NOMO-1 treated with DMSO at 0.1 percent for 48 hours (cell line): ENCODE measurements at regions not wholly inside any gene's neighbourhood (a gene's known extent, or its start where the extent isn't known, plus 50 kb on each side); places are given as distances from the start of the nearest gene placed in this dataset.
"Not testable (repeated sequence)": the region's sequence is repeated elsewhere in the genome, so short reads cannot be mapped to it uniquely, and the experiment has no call there.

Experiments used
- DNase-seq: peaks from one replicate; lab custom pipeline; 2025; ENCODE audit not compliant: unreplicated experiment; lab: John Stamatoyannopoulos, UW

DNA sequence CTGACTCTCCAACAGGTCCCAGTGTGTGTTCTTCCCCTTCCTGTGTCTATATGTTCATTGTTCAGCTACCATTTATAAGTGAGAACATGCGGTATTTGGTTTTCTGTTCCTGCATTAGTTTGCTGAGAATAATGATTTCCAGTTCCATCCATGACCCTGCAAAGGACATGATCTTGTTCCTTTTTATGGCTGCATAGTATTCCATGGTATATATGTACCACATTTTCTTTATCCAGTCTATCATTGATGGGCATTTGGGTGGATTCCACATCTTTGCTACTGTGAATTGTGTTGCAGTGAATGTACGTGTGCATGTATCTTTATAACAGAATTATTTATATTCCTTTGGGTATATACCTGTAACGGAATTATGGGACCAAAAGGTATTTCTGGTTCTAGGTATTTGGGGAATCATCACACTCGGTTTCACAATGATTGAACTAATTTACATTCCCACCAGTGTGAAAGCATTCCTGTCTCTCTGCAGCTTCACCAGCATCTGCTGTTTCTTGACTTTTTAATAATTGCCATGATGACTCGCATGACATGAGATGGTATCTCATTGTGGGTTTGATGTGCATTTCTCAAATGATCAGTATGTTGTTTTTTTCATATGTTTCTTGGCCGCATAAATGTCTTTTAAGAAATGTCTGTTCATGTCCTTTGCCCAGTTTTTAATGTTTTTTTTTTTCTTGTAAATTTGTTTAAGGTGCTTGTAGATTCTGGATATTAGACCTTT is 60.2 kb downstream of the LSMEM1 start:
- DNase-seq, result no peak

DNA sequence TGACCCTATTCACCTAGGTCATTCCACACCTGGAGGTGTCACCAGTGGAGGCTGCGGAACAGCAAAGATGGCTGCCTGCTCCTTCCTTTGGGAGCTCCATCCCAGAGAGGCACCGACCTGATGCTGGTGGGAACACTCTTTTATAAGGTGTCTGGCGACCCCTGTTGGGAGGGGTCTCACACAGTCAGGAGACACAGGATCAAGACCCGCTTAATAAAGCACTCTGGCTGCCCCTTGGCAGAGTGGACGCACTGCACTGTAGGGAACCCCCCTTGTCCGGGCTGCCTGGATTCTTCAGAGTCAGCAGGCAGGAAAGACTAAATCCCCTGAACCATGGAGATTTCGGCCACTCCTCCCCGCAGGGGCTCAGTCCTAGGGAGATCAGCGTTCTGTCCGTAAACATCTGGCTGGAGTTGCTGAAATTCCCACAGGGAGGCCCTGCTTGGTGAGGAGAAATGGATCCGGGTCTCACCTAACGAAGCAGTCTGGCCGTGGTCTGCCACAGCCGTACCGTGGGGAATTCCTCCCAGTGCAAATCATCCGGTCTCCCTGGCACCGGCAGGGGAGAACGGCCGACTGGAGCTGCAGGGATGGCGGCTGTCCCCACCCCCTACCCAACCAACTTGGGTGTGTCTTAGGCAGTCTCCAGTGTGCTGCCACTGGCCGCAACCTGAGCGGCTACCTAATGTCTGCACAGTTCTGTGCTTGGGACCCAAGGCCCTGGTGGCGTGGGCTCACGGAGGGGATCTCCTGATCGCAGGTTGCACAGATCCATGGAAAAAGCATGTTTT is 66.1 kb downstream of the LSMEM1 start:
- DNase-seq, result no peak

DNA sequence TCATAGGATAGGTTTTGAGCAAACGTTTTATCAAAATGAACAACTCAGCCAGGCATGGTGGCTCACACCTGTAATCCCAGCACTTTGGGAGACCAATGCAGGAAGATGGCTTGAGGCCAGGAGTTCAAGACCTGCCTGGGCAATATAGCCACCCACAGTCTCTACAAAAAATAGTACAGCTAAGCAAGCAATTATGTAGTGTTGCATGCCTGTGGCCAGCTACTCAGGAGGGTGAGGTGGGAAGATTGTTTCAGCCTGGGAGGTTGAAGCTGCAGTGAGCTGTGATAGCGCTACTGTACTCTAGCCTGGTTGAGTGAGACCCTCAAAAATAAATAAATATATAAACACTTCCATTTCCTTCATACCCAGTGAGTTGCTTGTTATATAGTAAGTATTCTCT is 67.1 kb downstream of the LSMEM1 start:
- DNase-seq, result no peak

DNA sequence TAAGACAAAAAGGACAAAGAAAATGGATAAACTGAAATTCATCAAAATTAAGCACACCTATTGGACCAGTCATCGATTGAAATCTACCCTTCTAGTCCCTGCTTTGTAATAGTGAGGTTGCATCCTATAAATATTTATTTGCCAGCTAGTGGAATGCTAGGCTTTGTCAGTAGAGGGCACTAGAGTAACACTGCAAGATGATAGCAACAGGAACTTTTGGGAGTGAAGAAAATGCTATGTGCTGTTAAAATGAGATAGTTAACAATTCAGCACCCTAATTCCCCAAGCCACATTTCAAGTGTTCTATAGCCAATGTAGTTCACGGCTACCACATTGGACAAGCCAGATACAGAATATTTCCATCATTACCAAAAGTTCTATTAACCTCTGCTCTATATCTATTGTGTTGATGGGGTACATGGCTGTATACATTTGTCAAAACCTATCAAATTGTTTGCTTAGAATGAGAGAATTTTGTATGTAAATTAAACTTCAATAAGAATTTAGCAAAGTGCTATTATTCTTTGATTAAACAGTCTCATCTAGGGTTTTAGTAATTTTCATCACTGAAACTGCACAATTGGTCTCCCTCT is 69.8 kb downstream of the LSMEM1 start:
- DNase-seq, result peak; percentile 36

DNA sequence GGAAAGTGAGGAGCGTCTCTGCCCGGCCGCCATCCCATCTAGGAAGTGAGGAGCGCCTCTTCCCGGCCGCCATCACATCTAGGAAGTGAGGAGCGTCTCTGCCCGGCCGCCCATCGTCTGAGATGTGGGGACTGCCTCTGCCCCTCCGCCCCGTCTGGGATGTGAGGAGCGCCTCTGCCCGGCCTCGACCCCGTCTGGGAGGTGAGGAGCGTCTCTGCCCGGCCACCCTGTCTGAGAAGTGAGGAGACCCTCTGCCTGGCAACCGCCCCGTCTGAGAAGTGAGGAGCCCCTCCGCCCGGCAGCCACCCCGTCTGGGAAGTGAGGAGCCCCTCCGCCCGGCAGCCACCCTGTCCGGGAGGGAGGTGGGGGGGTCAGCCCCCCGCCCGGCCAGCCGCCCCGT is 70.7 kb downstream of the LSMEM1 start:
- DNase-seq, result not testable (repeated sequence)

DNA sequence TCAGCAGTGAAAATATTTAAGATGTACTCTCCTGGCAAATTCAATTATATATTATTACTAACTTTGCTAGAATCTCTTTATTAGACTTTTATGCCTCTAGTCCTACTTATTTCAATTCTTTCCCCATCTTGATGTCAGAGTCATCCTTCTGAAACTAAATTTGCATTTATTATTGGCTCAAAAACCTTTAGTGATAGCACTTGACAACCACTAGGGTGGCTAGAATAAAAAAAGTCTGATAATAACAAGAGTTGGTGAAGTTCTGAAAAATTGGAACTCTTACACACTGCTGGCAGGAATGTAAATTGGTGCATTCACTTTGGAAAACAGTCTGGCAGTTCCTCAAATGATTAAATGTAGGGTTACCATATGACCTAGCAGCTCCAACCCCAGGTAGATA is 73.8 kb downstream of the LSMEM1 start:
- DNase-seq, result no peak

DNA sequence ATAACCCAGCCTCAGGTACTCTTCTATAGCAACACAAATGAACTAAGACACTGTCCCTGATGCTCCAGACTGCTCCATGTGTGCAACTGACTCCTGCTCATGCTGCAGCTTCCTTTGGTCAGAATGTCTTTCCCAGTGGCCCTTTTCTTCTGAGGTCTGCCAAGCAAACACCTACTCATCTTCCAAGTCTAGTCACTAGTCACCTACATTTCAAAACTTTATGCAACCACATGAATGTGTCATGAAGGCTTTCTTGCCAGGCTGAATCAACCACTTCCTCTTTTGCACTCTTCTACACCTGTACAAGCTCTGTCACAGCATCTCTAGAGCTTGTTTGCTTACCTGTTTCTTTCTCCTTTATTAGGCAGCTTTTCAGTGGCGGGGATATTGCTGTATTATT is 75.8 kb downstream of the LSMEM1 start:
- DNase-seq, result peak; percentile 4

DNA sequence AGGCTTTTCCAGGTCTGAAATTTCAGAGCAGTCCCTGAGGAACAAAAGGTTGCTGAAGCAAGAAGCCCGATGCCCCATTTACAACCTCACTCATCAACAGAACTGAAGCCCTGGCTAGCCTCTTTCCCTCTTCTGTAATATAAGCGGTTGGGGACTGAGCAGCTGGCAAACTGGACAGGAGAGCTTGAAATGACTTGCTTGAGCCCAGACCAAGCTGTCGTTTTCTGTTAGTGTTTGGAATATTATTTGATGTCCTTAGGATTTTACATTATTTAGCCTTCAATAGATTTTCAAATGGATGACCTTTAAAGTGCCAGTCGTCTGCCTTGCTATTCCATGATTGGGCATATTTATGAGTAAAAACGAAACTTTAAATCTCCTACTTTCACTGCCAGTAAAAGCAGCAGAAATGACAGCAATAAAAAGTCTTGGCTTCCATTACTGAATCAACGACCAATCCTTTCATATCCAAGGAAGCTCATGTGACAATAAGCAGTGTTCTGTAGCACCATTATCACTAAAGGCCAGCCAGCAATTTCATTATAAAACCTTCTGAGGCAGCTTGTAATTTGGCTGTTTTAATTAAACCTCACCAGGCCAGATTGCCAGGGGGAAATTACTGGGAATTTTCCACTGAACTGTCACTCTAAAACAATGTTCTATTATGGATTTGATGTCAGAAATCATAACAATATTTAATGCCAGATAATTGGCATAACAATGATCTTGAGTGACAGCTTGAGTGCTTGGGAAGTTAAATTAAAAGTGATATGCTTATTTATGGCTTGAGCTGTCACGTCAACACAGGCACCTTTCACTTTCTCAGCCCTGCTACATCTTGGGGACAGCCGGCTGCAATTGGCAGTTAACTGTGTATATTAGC is 85.9 kb downstream of the LSMEM1 start:
- no peak for DNase-seq

DNA sequence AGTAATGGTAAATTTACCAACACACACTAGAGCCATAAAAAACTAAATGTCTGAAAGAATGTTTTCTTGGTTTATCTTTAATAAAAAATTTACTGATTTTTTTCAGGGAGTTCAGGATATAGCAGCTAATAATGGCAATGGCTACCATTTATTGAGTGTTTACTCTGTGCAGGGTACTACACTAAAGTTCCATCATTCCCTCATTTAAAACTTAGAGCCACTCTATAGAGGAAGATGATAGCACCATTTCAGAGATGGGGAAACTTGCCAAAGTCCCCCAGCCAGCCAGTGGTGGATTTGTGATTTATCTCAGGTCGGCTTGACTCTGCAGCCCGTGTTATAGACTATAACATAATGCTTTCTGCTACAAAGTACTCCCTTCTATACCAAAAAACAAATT is 86.6 kb downstream of the LSMEM1 start:
- DNase-seq, result no peak

DNA sequence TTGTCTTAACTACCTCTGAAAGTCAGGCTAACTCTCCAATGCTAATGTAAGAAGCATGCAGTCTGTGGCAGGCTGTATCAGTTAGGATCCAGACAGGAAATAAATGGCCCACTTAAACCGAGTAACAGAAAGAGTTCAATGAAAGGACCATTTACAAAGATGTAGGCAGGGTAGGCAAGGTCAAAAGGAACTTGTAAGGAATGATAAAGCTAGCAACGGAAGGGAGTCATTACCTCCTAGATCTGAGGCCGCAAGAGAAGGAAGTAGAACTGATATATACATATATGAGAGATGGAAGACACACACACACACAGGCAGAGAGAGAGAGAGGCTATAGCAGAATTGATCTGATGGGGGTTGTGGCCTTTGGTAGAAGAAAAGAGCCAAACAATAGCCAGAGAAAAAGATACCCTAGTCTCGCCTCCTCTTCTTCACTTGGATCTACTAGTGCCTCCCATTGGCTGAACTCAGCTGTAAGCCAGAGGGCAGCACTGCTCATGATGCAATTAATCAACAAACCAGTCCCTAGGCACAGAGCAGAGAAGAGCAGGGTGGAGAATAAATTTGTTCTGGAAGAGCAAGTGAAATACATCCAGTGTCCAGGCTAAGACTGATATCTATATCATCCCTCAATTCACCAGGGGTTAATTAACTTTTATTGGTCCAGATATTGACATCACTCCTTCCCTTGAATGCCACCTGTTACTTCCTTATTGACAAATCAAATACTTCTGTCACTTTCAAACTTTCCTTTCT is 91.2 kb downstream of the LSMEM1 start:
- no peak for DNase-seq

DNA sequence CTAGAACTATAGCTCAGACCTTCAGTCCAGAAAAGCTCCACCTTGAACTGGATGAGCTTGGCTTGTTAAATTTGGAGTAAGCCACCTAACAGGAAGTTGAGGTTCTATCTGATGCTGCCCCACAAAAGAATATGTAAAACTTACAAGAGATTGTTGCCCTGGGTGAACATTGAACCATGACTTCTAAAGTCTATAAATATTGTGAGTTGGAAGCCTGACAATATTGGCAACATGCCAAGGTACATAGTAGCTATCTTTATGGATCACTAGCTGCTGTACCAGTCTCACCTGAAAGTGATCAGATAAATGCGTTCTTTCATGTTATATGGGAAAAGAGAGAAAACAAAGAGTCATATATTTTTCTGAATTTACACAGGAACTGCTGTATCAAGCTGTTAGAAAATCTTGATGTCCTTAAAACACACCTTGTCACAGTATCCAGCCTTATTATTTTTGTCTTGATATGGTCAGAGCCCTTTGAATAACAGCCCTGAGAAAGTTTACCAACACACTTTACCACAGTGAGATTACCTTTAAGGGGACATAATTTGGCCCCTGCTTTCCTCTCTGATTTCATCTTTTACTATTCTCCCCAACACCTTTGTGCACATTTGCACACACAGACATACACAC is 92.0 kb downstream of the LSMEM1 start:
- no peak for DNase-seq

DNA sequence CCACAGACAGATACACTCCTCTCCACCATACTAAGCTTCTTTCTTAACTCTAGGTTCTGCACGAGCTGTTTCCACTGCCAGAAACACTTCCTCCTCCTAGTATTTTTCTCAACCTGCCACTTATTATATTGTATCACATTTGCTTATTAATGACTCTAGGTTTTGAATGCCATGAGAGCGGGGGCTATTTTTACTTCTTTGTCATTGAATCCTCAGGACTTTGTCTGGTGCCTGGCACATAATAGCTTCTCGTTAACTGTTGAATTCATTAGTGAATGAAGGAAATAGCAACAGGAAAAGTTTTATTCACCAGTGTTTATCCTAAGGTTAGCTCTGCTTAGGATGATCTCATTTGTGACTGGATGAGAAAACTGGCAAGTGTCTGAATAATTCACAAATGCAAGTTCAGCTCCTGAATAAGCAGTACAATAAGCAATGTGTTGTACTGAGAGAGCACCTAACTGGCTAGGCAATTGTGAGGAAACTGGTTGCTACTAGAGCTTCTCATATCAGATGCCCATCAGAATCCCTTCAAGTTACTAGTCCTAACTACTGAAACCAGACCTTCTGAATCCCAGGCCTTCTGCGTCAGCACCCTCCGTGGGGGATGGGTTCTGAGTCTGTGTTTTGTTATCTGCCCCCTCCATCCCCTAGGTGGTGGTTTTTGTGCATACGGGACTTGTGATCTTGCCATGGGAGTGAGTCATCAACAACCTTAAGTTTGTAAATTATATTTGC is 92.7 kb downstream of the LSMEM1 start:
- DNase-seq, result no peak

DNA sequence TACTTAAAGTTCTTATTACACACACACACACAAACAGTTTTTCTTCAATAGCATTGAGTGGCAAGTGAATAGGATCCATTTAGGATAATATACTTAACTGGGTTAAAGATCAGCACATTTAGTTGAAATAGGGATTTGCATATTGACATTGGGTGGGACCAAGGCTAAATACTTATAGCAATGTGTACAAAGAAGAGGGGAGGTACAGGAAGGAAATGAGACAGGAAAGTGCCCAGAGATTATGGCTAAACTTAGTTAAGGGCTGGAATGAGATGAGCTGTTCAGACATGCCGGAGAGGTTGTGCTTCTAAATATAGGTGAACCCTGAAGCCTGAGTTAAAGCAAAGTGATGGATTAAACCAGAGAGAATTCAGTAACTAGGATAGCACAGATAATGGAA is 95.1 kb downstream of the LSMEM1 start:
- no peak for DNase-seq

DNA sequence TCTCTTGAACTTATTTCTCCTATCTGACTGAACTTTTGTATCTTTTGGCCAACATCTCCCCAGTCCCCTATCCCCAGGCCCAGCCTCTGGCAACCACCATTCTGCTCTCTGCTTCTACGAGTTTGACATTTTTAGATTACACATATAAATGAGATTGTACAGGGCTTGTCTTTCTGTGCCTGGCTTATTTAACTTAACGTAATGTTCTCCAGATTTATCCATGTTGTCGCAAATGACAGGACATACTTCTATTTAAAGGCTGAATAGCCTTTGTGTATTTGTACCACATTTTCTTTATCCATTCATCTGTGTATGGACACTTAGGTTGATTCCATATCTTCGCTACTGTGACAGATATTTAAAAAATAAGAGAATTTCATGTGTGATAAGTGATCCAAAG is 98.6 kb downstream of the LSMEM1 start:
- no peak for DNase-seq

DNA sequence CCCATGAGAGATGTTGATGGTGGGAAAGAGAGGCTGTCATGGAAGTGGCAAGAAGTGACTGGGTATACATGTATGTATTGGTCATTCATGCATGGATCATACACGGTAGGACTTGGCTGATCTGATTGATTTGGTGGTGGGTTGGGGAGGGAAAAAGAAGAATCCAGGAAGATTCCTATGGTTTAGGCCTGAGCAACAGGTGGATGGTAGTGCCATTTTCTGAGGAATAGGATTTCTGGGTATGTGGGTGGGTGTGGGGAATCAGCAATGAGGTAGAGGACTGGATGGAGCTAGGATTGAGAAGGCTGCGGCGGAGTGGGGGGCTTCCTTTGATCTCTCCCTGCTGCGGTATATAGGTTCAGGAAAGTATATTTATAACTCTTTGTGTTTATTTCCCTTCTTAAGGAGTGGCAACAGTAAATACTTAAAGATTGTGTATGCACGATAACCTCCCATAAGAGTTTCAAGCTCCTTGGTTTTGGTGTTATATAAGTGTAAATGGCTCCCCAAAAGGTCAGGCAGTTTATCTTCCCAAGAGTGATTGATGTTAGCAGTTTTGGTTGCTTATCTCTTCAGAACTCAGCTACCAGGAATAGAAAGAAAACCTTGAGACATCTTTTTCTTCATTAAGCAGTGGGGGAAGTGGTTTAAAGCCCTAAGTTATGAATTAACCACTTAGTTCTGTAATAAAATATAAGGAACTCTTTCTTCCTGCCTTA is 100.1 kb downstream of the LSMEM1 start:
- no peak for DNase-seq

DNA sequence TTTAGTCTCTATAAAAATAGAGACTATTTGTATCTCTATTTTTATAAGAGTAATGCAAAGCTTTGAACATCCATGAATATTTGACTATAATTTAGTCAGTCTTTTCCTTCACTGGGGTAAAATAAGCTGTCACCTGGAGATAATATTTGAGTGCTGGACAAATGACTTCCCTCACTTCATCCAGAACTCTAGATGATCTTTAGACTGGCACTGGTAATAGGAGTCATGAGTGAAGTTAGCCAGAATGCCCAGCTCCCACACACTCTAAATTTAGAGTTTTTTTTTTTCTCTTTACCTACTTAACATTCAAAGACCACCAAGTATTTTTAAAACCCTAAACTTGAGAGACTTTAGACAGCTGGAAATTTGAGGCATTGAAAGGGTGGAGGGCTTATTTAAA is 100.7 kb downstream of the LSMEM1 start:
- no peak for DNase-seq

DNA sequence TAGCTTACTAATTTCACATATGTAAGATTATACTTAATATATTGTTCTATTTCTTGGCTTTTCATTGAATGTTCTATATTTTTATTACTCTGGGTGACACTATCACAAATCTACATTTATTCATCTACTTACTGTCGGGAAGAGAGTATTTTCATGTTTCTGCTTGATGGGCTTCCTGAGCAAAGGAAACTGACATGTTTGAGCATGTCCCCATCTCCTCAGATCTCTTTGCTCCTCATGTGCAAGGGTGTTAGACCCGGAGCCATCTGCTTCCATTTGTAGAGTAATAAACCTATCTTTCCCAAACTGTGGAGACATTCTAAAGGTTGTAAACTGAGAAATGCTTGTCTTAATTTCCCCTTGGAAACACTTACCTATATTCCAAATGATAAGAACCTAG is 103.5 kb downstream of the LSMEM1 start:
- DNase-seq, result no peak

DNA sequence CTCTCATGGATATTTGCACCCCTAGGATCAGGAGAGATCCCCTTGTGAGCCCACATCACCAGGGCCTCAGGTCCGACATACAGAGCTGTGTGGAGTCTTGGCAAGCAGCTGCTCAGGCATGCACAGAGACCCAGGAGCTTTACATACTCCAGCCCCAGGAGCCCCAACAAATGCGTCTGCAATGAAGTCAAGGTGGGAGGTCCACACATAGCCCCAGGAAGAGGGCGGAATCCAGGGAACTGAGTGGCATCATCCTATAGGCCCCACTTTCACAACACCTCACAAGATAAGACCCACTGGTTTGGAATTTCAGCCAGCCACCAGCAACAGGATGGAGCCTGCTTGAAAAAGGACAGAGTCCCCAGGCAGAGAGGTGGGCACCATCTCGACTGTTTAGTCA is 106.7 kb downstream of the LSMEM1 start:
- DNase-seq, result no peak
